ENCODE measurements at regions not wholly inside any gene's neighbourhood (a gene's known extent, or its start where the extent isn't known, plus 50 kb on each side); places are given as distances from the start of the nearest gene placed in this dataset.

DNA sequence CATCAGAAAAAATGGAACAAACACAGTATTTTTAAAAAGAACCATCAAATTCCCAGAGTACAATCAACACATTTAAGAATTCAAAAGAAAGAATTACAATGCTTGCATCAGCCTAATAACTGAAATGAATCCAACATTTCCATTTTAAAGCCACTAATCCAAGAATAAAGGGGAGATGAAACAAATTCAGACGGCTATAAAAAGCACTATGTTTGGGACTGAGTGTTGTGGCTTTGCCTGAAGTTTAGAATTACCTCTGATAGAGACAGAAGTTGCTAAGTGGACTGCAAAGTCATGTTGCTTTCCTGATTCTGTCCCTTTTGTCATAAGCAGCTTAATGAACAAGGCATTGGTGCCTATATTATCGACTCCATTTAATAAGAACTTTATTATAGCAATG, 135.4 kb upstream of the RGMB start:
- no peak for DNase-seq

DNA sequence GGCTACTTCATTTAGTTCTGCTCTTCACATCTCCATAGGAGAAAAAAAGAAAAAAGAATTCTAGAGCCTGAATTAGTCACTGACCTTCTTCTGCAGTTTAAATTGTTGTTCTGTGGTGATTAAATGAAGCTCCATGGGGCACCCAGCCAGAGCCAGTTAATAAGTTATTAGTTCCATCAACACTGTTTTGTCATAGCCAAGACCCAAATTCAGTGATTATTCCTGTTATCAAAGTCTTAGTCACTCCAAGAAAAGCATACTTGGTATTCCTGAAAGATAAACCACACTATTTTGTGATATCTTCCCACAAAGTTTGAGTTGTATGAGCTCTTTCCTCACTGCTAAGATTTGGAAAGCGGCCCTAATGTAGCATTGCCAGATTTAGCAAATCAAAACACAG, 134.8 kb upstream of the RGMB start:
- no peak for DNase-seq

DNA sequence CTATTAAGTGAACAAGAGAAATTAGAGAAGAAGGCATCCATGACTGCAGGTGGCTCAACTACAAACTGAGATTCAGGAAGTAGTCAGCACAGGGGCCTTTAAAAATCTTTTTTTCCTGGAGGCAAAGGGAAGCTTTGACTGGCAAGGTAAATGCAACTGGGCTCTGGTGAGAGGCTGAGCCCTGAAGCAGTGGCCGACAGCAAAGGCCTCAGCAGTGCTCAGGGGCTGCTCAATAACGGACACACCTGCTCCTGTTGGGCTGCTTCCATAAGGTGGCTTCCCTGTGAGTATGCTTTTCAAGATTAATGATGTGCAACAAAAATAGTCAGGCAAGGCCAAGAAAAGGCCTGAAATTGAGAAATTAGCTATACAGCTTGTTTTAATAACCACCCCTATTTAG, 134.2 kb upstream of the RGMB start:
- no peak for DNase-seq

DNA sequence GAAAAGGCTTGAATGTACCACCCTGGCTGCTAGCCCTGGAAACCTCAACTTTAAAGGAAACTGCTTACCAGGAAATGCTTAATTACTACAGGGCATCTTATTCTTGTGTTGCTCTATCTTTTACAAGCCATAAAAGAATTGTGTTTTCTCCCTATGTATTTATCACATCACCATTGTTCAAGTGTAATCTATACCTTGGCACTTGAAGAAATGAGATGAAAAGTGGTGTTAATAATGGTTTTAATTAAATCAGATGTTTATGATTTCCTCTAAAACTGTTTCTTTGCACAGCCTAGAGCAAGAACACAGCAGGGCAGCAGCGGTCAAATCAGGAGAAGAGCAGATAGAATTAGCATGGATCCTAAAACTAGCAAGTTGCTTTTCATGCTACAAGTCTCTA, 131.8 kb upstream of the RGMB start:
- DNase-seq, result no peak

DNA sequence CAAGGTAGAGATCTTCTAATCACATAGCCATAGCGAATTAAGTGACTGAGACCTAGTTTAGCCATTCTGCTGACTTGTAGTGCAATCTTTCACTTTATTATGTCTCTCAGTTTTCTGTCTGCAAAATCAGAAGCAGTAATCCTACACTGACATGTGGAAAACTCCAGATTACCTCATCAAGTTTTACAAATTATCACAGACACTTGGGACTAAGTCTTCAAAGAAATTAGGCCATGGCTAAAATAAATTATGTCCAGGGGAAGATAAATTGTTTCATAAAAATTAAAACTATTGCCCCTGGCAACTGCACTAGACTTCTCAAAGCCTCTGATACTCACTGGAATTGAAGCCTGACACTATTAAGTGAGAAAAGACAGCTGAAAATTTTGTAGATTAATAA, 129.9 kb upstream of the RGMB start:
- no peak for DNase-seq

DNA sequence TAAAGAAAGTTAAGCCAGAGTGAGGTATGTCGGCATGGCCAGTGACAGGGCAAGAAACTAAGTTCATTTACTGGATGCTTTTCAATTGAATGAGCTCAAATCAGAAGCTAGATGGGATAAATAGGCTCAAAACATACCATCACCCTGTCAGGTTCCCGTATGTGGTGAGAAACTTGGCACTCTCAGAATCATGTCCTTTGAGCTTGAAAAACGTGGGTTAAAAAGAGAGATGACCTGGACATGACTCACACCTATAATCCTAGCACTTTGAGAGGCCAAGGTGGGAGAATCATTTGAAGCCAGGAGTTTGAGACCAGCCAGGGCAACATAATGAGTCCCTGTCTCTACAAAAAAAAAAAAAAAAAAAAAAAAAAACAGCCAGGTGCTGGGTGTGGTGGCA, 121.7 kb upstream of the RGMB start:
- no peak for DNase-seq

DNA sequence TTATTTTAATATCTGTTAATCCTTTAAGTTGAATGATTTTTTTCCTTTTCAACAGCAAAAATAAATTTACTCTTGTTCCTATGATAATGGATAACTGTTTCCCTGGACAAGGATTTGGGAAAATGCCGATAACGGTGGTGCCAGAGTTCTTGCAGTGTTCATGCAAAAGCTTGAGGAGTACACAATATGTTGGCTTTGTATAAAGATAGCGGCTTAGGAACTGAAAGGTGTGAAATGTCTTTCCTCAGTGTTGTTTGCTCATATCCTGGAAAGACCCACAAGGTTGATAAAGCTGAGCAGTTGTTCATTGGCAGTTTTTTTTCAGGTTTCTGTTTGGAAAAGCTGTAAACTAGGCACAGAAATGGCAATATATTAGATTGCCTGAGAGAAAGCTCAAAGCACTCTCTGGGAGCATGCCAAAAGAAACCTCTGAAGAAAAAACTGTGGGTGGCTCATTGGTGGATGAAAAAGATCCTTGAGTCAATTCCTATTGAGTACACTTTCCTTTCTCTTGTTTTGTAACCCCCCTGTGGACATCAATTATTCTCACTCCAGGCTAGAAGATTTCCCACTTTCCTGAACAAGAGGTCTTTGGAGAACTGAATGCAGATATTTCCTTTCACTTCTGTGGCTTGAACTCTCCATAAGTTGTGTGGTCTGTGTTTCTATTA, 117.2 kb upstream of the RGMB start:
- DNase-seq, result no peak

DNA sequence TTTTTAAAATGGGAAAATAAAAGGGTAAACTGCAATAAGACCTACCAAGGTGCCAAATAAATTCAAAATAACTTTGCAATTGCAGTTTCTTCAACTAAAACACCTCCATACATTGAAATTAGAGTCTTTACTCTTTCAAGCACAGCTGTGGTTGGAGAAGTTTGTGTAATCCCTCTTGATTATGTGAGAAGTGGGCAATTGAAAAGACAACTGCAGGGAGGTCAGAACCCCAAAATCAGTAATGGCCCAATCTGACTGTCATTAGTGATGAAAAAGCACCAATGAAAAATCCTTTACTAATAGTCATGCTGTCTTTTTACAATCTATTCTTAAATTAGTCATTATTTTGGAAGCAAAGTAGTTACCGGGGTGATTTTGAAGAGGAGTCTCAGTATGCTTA, 116.7 kb upstream of the RGMB start:
- DNase-seq, result no peak

DNA sequence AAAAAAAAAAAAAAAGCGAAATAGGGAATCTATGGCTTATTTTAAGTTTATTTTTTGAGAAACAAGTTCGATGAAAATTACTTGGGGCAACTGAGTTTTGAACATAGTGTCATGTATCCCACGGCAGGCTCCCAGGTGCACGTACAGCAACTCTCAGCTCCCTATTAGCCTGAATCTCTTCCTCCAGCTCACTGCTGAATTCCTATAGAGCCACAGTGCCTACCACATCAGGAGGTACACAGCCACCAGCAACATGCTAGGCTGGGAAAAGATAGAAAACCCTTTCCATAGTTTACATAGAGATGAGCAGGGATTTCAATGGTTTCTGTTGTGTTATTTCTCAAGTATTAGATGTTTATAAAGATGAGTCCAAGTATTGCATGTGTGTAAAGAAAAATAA, 115.9 kb upstream of the RGMB start:
- DNase-seq, result no peak

DNA sequence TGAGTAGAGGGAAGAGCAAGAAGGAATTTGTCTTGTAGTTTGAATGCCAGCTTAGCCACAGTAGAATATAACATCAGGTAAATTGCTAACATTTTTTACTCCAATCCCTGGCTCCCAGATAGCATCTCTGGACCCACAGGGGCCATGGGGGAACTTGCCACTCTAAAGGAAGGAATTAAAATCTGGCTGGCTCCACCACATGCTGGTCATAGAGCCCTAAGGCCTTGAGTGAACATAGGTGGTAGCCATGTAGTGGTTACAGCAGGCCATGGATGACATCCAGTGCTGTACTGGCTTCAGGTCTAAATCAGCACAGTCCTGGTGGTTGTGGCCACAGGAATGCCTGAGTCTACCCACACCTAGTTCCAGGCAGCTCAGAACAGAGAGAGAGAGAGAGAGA, 109.9 kb upstream of the RGMB start:
- DNase-seq, result no peak

DNA sequence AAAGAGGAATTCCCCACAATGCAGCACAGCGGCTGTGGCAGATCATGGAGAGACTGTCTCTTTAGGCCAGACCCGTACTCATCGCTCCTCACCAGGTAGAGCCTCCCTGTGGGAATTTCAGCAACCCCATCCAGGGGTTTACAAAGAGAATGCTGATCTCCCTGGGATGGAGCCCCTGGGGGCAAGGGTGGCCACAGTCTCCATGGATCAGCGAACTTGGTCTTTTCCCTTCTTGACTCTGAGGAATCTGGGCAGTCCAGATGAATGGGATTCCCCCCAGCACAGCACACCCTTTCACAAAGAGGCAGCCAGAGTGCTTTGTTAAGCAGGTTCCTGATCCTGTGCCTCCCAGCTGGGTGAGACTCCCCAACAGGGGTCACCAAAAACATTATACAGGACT, 108.7 kb upstream of the RGMB start:
- no peak for DNase-seq

DNA sequence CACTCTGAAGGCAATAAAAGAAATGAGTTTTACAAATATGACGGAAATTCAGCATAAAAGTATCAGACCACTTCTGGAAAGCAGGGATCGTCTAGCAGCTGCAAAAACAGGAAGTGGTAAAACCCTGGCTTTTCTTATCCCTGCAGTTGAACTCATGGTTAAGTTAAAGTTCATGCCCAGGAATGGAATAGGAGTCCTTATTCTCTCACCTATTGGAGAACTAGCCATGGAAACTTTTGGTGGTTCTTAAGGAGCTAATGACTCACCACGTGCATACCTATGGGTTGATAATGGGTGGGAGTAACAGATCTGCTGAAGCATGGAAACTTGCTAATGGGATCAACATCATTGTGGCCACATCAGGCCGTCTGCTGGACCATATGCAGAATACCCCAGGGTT, 93.5 kb upstream of the RGMB start:
- DNase-seq, result no peak

DNA sequence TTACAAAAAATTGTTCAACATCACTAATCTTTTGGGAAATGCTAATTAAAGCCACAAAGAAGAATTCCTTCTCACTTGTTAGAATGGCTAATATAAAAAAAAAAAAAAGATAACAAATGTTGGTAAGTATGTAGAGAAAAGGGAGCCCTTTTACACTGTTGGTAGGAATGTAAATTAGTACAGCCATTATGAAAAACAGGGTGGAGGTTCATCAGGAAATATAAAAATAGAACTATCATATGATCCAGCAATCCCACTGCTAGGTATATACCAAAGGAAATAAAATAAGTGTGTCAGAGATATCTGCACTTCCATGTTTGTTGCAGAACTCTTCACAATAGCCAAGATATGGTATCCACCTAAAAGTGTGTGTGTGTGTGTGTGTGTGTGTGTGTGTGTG, 83.5 kb upstream of the RGMB start:
- no peak for DNase-seq

DNA sequence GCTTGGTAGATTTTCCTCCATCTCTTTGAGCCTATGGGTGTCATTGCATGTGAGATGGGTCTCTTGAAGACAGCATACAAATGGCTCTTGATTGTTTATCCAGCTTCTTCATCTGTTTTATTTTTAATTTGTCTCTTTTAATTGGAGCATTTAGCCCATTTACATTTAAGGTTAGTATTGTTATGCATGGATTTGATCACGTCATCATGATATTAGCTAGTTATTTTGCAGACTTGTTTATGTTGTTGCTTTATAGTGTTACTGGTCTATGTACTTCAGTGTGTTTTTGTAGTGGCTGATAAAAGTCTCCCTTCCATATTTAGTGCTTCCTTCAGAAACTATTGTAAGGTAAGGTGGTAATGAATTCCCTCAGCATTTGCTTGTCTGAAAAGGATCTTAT, 78.6 kb upstream of the RGMB start:
- no peak for DNase-seq

DNA sequence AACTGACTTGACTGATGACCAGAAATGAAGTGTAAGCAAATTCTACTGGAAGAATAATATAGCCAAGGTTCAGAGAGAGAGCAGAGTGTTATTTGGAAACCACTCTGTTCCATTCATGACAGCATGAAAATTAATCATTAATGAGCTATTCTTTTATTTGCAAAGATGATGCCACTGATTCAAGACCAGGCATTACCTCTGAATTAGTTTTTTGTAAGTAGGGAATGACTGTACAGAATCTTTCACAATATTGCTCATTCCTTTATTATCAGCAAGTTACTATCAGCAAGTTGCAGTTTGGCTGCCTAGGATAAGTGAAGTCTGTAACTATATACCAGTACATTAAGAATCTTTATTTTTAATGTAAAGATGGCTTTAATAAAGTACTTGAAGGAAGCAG, 75.1 kb upstream of the RGMB start:
- peak; percentile 6 for DNase-seq

DNA sequence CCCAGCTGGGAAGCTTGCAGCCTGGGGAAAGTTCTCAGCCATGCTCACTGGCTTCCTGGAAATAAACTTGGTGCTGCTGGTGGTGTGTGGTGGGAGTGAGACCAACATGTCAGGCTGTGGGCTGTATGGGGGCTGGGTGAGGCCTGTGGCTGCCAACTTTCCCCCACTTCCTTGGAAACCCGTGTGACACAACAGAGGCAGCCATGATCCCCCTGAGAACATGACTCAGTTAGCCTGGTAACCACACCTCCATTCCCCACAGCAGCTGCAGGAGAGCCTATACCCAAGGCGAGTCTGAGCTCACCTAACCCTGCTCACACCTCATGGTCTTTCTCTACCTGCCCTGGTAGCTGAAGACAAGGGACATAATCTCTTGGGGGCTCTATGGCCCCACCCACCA, 72.7 kb upstream of the RGMB start:
- DNase-seq, result no peak

DNA sequence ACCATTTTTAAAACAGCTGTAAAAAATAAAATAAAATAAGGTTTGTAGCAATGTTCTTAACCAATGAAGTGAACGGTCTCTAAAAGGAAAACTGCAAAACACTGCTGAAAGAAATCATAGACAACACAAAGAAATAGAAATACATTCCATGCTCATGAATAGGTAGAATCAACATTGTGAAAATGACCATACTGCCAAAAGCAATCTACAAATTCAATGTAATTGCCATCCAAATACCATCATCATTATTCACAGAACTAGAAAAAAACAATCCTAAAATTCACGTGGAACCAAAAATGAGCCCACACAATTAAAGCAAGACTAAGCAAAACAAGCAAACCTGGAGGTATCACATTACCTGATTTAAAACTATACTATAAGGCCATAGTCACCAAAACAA, 67.6 kb upstream of the RGMB start:
- no peak for DNase-seq

DNA sequence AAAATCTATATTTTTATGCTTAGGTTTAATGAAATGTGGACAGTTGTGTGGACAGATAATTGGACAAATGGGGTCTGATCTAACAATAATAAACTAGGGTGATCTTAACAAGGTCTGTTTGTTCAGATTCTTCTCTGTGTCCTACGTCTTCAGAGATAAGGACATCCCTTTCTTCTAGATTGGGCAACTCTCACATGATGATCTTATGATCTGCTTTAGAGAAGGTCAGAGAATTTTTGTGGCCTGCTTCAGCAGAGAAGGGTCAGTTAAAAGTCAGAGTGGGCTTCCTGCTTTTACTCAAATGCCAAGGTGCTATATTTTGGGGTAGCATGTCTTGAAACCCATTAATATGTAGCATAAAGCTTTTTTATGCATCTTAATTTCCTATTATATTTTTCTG, 63.8 kb upstream of the RGMB start:
- DNase-seq, result no peak

DNA sequence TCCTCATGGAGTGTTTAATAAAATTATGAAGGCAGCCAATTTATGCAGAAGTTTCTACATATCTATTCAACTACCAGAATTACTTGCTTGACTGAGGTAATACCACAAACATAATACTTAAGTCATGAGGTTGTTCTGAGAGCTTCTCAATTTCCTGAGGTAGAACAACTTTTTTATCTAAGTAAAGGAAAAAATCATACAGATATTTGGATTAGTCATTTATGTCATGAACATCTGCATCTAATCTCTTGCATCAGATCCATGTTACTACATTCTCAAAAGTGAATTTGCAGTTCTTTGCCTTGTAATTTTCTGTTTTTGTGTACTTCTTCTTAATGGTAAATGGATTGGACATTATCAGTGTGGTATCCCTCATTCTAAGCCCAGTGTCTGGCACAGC, 60.4 kb upstream of the RGMB start:
- DNase-seq, result no peak

DNA sequence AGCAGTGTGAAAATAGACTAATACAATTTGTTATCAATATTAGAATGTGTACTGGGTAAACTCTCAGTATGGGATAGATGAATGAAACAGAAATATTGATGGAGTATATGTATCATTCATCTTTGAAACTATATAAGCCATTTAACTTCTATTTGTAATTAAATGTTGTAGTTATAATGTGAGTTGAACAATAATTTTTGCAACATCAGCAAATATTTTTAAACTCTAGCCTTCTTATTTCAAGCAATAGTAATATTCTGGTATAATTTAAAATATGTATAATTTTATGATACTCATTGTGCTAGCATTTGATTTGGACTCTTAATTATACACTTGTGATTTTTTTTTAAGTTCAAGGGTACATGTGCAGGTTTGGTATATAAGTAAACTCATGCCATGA, 59.6 kb upstream of the RGMB start:
- DNase-seq, result no peak

DNA sequence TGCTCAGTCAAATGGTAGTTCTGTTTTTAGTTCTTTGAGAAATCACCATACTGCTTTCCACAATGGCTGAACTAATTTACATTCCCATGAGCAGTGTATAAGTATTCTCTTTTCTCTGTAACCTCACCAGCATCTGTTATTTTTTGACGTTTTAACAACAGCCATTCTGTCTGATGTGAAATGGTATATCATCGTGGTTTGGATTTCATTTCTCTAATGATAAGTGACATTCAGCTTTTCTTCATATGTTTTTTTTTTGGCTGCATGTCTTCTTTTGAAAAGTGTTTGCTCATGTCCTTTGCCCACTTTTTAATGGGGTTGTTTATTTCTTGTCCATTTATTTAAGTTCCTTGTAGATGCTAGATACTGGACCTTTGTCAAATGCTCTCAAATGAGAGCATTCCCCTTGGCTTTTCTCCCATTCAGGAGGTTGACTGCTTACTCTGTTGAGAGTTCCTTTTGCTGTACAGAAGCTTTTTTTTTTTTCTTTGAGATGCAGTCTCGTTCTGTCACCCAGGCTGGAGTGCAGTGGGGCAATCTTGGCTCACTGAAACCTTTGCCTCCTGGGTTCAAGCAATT, 58.7 kb upstream of the RGMB start:
- no peak for DNase-seq

DNA sequence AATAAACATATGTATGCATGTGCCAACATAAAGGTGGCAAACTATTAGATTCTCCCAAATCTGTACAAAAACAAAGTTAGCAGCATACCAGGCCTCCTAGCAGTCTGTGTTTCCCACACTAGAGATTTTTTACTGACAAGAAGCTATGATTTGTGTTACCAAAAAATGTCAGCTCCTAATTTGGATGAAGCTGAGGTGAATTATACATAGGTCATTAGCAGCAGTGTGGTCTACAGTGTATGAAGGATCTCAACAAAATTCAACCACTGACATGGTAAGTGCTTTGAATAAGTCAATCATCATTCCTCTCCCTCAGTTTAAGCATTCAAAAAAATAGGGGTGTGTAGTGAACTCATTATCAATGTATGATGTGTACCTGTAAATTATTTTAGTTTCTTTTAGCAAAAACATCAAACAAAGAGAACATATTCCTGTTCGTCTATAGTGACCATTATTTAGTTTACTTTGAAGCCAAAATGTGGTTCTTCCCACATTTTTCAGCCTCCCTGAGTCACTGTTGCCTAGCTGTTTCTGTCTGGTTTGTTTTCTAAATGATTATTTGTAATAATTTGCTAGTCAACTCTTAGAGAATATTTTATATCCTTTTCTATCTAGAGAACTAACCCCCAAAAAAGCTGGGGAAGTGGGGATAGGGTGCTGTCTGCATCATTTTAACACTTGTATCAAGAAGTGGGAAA, 52.1 kb upstream of the RGMB start:
- DNase-seq, result no peak

DNA sequence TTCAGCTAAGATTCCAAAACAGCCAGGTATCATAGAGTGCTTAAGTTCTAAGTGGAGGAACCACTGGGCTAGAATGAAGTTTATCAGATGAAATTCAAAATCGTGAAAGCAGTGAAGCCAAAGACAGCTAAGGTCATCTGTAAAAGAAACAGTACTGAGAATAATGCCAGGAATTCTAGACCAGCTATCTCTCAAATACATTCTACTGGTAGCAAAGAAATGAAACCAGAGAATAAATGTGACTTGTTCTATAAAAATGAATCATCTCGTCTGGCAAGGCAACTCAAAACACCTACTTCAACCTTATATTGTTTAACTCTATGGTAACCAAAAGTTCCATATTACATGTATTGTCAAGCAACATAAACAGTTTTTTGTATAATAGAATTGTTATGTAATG, 51.3 kb upstream of the RGMB start:
- DNase-seq, result no peak

DNA sequence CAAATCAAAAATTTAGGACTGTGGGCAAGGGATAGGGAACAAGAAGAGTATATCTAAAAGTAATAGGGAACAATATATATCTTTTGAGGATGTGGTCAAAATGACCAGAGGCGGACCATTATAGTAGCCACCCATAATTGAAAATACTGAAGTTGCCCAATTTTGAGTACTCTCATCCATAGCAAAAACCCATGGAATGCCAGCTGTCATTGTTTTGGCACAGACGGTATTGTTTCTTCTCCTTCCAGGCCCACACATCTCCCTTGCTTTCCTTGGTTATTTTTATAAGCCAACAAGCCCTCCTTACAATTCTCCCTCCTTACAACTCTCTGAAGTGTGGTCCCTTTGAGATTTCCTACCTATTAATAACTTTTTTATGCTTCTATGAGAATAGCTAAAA, 50.4 kb upstream of the RGMB start:
- DNase-seq, result no peak
